SK-N-SH (cell line): ENCODE measurements at regions not wholly inside any gene's neighbourhood (a gene's known extent, or its start where the extent isn't known, plus 50 kb on each side); places are given as distances from the start of the nearest gene placed in this dataset.

Experiments used
- FOXJ3 ChIP-seq: sonication (generic); formaldehyde crosslinking; IDR thresholded peaks from 2 replicates; pipeline ENCODE4 v1.5.1; 2020; ENCODE audit warnings: mild to moderate bottlenecking, missing genetic modification reagents
- POLR2AphosphoS5 ChIP-seq: IDR thresholded peaks from 2 replicates; pipeline ENCODE4 v1.6.1; 2012; ENCODE audit warnings: low read depth, low read length
- TF ChIP-seq, protein P1 (sequence below): IDR thresholded peaks from 2 replicates; pipeline ENCODE4 v1.6.1; 2012; ENCODE audit warnings: mild to moderate bottlenecking, low read depth, low read length, moderate library complexity
- TF ChIP-seq, protein P2 (sequence below): fragments of 200-600 bp; sonication (generic); IDR thresholded peaks from 2 replicates; pipeline ENCODE4 v1.6.1; 2017; ENCODE audit warnings: antibody characterized with exemption, mild to moderate bottlenecking, moderate library complexity

DNA sequence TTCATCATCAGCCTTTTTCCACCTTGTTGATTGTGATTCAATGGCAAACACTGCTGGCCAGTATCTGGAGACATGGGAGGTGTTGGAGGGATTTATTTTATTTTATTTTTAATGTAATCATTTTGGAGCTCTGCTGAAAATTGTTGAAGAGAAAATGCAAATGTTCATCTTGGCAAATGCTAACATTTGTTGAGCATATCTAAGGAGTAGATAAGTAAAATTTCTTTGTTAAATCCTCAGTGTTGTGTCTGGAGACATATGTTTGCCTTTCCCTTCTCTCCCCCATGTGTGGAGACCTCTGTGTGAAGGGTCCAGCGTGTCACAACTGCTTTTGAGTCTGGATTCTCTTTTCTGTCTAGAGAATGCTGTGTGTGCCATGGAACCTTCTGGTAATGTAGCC, 300.3 kb downstream of the FZD1 start:
- TF ChIP-seq POLR2AphosphoS5 = no peak
- TF ChIP-seq FOXJ3 = no peak
- TF ChIP-seq, protein P1, sequence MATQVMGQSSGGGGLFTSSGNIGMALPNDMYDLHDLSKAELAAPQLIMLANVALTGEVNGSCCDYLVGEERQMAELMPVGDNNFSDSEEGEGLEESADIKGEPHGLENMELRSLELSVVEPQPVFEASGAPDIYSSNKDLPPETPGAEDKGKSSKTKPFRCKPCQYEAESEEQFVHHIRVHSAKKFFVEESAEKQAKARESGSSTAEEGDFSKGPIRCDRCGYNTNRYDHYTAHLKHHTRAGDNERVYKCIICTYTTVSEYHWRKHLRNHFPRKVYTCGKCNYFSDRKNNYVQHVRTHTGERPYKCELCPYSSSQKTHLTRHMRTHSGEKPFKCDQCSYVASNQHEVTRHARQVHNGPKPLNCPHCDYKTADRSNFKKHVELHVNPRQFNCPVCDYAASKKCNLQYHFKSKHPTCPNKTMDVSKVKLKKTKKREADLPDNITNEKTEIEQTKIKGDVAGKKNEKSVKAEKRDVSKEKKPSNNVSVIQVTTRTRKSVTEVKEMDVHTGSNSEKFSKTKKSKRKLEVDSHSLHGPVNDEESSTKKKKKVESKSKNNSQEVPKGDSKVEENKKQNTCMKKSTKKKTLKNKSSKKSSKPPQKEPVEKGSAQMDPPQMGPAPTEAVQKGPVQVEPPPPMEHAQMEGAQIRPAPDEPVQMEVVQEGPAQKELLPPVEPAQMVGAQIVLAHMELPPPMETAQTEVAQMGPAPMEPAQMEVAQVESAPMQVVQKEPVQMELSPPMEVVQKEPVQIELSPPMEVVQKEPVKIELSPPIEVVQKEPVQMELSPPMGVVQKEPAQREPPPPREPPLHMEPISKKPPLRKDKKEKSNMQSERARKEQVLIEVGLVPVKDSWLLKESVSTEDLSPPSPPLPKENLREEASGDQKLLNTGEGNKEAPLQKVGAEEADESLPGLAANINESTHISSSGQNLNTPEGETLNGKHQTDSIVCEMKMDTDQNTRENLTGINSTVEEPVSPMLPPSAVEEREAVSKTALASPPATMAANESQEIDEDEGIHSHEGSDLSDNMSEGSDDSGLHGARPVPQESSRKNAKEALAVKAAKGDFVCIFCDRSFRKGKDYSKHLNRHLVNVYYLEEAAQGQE = no peak
- TF ChIP-seq, protein P2, sequence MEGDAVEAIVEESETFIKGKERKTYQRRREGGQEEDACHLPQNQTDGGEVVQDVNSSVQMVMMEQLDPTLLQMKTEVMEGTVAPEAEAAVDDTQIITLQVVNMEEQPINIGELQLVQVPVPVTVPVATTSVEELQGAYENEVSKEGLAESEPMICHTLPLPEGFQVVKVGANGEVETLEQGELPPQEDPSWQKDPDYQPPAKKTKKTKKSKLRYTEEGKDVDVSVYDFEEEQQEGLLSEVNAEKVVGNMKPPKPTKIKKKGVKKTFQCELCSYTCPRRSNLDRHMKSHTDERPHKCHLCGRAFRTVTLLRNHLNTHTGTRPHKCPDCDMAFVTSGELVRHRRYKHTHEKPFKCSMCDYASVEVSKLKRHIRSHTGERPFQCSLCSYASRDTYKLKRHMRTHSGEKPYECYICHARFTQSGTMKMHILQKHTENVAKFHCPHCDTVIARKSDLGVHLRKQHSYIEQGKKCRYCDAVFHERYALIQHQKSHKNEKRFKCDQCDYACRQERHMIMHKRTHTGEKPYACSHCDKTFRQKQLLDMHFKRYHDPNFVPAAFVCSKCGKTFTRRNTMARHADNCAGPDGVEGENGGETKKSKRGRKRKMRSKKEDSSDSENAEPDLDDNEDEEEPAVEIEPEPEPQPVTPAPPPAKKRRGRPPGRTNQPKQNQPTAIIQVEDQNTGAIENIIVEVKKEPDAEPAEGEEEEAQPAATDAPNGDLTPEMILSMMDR = no peak
